NCI-H1105 (cell line): ENCODE measurements at regions not wholly inside any gene's neighbourhood (a gene's known extent, or its start where the extent isn't known, plus 50 kb on each side); places are given as distances from the start of the nearest gene placed in this dataset.

Experiments used
- DNase-seq: peaks from one replicate; lab custom pipeline; 2025; lab: John Stamatoyannopoulos, UW

GRCh38 chr1:209428241-209428921 lies 155.1 kb upstream of the CAMK1G start:
- no peak for DNase-seq

GRCh38 chr1:209429611-209430010 lies 153.9 kb upstream of the CAMK1G start:
- DNase-seq, result no peak

GRCh38 chr1:209430107-209430506 lies 153.4 kb upstream of the CAMK1G start:
- DNase-seq, result no peak

- no peak for DNase-seq
These were observed 152.7 kb upstream of the CAMK1G start for GRCh38 chr1:209430821-209431259.

GRCh38 chr1:209431402-209431801 lies 152.1 kb upstream of the CAMK1G start:
- DNase-seq, result no peak

- no peak for DNase-seq
These were observed 151.6 kb upstream of the CAMK1G start for GRCh38 chr1:209431813-209432442.

GRCh38 chr1:209432443-209432825 lies 151.1 kb upstream of the CAMK1G start:
- no peak for DNase-seq

GRCh38 chr1:209433649-209434031 lies 149.9 kb upstream of the CAMK1G start:
- DNase-seq, result no peak

GRCh38 chr1:209434066-209434465 lies 149.4 kb upstream of the CAMK1G start:
- no peak for DNase-seq

- DNase-seq, result no peak
These were observed 148.8 kb upstream of the CAMK1G start for GRCh38 chr1:209434631-209435217.

- DNase-seq, result peak; percentile 58
These were observed 147.6 kb upstream of the CAMK1G start for GRCh38 chr1:209435654-209436566.

- no peak for DNase-seq
These were observed 143.7 kb upstream of the CAMK1G start for GRCh38 chr1:209439828-209440227.

- no peak for DNase-seq
These were observed 140.1 kb upstream of the CAMK1G start for GRCh38 chr1:209443361-209443931.

- DNase-seq, result no peak
These were observed 139.4 kb upstream of the CAMK1G start for GRCh38 chr1:209443975-209444651.

GRCh38 chr1:209444961-209445360 lies 138.6 kb upstream of the CAMK1G start:
- DNase-seq, result no peak

GRCh38 chr1:209445576-209445975 lies 137.9 kb upstream of the CAMK1G start:
- DNase-seq, result no peak

GRCh38 chr1:209446356-209446755 lies 137.2 kb upstream of the CAMK1G start:
- no peak for DNase-seq

GRCh38 chr1:209454340-209454994 lies 129.0 kb upstream of the CAMK1G start:
- DNase-seq, result no peak

GRCh38 chr1:209455145-209455544 lies 128.4 kb upstream of the CAMK1G start:
- peak; percentile 59 for DNase-seq

- peak; percentile 55 for DNase-seq
These were observed 127.7 kb upstream of the CAMK1G start for GRCh38 chr1:209455661-209456358.
